GM21515 (cell line): ENCODE measurements at regions not wholly inside any gene's neighbourhood (a gene's known extent, or its start where the extent isn't known, plus 50 kb on each side); places are given as distances from the start of the nearest gene placed in this dataset.

Source experiments
- ATAC-seq: cut with Tn5 transposase; IDR thresholded peaks from one replicate; pipeline ENCODE4 v1.9.1; 2021; ENCODE audit not compliant: unreplicated experiment

DNA sequence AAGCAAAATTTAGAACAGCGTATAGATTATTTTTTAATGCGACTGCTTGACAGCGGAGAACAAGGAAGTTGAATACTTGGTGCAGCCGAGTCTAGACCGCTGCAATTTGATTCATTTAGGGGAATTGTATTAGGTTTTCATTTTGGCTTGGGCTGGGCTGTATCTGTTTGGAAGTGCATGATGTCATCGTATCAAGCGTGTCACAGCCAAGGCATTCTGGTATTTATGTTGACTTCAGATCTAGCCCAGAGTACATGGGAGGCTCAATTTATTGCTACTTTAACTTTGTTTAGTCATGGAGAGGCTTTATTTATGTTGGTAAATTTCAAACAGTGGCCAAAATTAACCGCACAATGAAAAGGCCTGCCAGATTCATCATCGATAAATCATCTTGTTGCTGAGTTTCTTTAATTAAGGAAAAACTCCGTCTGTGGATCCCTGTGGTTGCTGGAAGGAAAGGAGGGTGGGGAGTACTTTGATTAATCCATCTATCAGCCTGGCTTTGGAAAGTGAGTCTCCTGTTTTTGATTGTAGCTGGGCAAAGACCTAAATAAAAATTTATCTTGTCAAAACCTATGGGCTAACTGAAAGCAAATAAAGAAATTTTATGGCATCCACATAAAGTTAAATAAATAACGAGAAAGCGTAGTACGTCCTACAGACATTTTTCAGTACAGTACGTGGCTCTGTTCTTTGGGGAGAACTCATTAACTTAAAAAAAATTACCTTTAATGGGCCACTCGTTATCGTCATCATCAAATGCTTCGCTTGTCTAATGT, 230.4 kb upstream of the SPRED2 start:
- no peak for ATAC-seq

- ATAC-seq, result no peak
Observed at GRCh38 chr2:65661980-65662653, 229.7 kb upstream of the SPRED2 start.

GRCh38 chr2:65660340-65660739, 227.9 kb upstream of the SPRED2 start:
- ATAC-seq, result no peak

DNA sequence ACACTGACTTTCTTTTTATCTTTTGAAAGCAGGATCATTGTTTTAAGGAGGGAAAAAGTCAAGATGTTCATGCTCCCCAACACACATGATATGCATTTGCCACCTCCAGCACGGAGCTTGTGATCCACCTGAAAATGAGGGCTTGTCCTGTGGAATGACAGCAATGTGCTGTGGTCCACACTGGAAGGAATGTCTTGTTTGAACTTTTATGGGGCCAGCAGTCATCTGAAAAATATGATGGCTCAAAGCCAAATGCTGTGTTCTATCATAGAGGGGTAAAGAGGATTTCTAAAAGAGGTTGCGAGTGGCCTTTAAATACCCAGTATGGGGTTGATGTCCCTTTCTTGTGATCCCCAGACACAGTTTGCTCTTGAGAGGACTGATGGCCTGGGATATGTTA, 226.5 kb upstream of the SPRED2 start:
- ATAC-seq, result no peak

- ATAC-seq, result no peak
Observed at GRCh38 chr2:65658266-65658665, 225.9 kb upstream of the SPRED2 start.

- ATAC-seq, result no peak
Observed at GRCh38 chr2:65656160-65656718, 223.8 kb upstream of the SPRED2 start.

DNA sequence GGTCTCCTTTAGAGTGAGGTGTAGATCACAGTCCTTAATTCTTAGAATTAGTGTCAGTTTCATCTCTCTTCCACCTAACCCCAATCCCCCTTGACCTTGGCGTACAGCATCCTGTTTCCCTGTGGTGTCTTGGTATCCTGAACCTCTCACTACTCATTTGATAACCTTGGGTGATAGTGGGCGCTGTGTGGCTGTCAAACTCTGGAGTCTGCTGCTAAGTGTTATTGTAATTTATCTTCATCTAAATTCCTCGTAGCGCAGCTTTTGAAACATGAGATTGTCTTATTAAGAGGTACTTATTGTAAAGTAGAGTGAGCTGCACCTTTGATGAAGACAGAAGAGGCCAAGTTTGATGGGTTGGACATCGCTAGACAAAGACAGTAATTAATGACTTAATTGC, 222.6 kb upstream of the SPRED2 start:
- ATAC-seq, result no peak

GRCh38 chr2:65654496-65654895, 222.1 kb upstream of the SPRED2 start:
- ATAC-seq, result no peak

DNA sequence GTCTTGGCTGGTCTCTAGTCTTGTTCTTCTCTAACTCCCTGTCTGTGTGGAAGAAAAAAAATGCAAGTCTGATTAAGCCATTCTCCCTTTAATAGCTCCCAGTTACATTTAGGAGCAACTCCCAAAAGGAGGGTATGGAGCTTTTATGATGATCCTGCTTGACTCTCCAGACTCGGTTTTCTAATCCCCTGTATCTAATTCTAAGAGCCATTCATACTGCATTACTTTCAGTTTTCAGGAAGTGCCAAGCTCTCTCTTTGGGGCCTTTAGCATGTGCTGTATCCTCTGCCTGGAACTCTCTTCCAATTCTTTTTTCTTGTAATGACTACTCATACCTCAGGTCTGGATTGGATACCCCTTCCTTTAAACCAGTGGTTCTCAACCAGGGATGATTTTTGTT, 219.7 kb upstream of the SPRED2 start:
- ATAC-seq, result no peak

DNA sequence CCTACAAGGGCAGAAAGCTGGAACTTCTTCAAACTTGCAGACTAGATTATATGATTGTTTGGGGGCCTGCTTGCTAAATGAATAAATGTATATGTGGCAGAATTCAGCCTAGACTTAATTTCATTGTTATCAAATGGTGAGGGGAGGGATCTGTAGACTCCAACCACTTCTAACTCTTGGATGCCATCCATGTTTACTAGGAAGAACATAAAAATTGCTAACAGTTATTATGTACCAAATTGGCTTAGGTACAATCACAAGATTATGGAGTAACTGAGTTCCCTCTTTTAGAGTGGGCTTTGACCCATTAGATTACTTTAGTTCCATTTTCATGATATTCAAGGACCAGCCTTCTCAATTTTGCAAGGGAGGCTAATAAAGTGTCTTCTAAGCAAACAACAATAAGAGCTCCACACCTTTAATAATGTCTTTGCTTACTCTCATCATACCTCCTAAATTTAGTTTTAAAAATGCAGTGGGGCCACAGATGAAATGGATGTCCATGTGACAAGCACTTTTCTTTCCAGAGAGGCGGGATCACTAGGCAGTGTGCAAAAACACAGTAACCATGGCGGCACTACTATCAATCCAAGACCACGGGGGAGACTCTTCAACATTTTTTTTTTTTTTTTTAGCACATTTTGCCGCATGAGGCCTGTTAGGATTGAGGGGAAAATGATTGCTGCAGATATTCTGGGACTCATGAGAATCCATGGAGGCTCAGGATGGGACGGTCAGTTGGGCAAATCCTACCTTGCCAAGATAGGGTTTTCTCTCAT, 217.6 kb upstream of the SPRED2 start:
- ATAC-seq, result no peak

DNA sequence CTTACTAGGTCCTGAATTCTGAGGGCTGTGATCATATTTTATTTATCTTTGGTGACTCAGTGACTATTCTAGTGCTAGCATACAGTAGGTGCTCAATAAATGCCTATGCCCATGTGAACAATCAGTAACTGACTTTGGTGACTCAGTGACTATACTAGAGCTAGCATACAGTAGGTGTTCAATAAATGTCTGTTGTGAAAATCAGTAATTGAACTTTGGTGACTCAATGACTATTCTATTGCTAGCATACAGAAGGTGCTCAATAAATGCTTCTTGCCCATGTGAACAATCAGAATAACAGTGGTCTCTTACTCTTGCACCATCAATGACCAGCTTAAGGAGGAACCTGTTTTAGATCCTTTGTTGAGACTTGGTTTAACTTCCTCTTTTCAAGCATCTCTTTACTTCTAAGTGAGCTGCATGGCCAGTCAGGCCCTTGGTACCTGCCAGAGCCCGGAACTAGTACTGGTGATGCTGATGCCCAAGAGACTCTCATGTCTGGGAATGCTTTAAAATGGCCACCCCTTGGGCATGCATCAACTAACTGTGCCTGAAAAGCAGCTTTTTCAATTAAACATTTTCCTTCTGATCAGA, 214.9 kb upstream of the SPRED2 start:
- ATAC-seq, result no peak

- ATAC-seq, result no peak
Observed at GRCh38 chr2:65640793-65641103, 208.3 kb upstream of the SPRED2 start.

- no peak for ATAC-seq
Observed at GRCh38 chr2:65639156-65639864, 206.9 kb upstream of the SPRED2 start.

GRCh38 chr2:65638443-65638842, 206.0 kb upstream of the SPRED2 start:
- ATAC-seq, result no peak

- ATAC-seq, result no peak
Observed at GRCh38 chr2:65636813-65637483, 204.5 kb upstream of the SPRED2 start.

DNA sequence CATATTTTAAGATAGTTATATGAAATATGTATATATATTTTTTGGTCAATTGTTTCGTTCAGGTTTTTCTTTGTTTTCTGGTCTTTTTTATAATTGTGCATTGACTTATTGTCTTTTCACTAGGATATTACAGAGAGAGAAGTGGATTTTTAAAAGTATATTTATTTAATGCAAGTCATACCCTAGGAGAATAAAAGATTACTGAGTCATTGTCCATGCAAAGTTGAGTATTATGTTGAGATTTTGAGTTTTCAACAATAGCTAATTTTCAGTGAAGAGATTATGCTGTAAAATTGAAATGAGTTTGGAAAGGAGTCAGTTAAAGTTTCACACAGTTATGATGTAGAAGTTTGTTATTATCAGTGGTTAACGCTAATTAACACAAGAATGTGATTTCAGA, 203.6 kb upstream of the SPRED2 start:
- ATAC-seq, result no peak

DNA sequence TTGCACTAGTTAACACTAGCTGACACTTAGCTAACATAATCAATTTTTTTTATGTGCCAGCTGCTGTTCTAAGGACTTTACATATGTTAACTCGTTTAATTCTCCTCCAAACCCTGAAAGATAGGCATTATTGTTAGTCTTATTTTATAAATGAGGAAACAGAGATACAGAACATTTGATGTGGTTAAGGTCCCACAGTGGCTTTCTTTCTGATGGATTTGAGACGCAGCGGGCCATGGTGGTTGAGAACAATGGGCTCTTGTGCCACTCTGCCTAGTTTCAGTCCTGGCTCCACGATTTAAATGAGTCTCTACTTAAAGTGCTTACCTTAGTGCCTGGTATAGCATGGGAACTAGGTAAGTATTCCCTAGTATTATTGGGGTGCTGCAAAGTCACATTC, 201.9 kb upstream of the SPRED2 start:
- ATAC-seq, result no peak

- no peak for ATAC-seq
Observed at GRCh38 chr2:65630643-65631042, 198.2 kb upstream of the SPRED2 start.

DNA sequence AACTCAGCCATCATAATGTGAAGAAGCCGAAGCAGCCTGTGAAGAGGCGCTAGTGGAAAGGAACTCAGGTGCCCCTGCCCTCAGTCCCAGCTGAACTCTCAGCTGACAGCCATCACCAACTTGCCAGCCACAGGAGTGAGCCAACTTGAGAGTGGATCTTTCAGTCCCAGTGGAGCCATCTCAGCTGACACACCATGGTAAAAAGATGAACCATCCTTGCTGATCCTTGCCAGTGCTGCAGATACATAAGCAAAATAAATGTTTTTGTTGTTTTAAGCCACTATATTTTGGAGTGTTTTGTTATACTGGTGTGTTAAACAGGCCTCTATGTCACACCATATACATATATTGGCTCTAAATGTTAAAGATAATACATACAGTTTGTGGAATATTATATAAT, 195.8 kb upstream of the SPRED2 start:
- no peak for ATAC-seq

DNA sequence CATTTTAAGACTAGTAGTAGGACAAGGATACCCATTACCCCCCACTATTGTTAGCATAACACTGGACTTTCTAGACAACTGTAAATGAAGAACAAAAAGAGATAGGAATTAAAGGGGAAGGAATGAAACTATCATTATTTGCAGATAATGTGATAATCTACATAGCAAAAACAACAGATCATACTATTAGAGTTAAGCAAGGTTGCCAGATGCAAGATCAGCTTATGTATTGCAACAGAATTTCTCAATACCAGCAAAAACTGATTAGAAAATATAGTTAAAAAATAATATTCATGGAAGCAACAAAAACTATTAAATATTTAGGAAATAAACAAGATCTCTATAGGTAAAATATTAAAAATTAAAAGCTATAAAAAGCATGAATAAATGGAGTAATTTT, 194.4 kb upstream of the SPRED2 start:
- no peak for ATAC-seq
